ENCODE measurements at regions not wholly inside any gene's neighbourhood (a gene's known extent, or its start where the extent isn't known, plus 50 kb on each side); places are given as distances from the start of the nearest gene placed in this dataset.

DNA sequence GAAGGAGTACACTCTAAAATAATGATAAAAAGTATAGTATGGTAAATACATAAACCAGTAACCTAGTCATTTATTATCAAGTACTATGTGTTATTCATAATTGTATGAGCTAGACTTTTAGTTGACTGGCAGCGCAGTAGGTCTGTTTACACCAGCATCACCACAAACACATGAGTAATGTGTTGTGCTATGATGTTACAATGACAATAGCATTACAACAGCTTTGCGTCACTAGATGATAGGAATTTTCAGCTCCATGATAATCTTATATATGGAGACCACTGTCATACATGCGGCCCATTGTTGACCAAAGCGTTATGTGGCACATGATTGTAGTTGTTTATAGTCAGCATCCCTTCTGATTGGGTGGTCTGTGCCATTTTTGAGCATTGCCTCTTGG lies 138.9 kb upstream of the UBE2E1 start:
- Histone ChIP-seq H3K4me3 (replicated peaks; ENCODE audit: insufficient read depth, low read length) (no peak overlapping the region), H3K27ac (replicated peaks) (no peak overlapping the region), H3K27me3 (ENCODE audit: insufficient read depth, poor library complexity, severe bottlenecking) (no peaks in the 10 kb centered on the region)
- DNase-seq (ENCODE audit: low read depth in 1 of 2, low spot score in 1 of 2), result no peak
- no peak for TF ChIP-seq SPI1 (IDR thresholded peaks at IDR 0.05; ENCODE audit: borderline replicate concordance, low read depth)
- TF ChIP-seq, protein P1, sequence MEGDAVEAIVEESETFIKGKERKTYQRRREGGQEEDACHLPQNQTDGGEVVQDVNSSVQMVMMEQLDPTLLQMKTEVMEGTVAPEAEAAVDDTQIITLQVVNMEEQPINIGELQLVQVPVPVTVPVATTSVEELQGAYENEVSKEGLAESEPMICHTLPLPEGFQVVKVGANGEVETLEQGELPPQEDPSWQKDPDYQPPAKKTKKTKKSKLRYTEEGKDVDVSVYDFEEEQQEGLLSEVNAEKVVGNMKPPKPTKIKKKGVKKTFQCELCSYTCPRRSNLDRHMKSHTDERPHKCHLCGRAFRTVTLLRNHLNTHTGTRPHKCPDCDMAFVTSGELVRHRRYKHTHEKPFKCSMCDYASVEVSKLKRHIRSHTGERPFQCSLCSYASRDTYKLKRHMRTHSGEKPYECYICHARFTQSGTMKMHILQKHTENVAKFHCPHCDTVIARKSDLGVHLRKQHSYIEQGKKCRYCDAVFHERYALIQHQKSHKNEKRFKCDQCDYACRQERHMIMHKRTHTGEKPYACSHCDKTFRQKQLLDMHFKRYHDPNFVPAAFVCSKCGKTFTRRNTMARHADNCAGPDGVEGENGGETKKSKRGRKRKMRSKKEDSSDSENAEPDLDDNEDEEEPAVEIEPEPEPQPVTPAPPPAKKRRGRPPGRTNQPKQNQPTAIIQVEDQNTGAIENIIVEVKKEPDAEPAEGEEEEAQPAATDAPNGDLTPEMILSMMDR (IDR thresholded peaks at IDR 0.05; ENCODE audit: insufficient read depth, low read length), result no peak
- TF ChIP-seq POLR2AphosphoS5 (IDR thresholded peaks at IDR 0.05; ENCODE audit: low read depth), result no peak
- TF ChIP-seq, protein P2, sequence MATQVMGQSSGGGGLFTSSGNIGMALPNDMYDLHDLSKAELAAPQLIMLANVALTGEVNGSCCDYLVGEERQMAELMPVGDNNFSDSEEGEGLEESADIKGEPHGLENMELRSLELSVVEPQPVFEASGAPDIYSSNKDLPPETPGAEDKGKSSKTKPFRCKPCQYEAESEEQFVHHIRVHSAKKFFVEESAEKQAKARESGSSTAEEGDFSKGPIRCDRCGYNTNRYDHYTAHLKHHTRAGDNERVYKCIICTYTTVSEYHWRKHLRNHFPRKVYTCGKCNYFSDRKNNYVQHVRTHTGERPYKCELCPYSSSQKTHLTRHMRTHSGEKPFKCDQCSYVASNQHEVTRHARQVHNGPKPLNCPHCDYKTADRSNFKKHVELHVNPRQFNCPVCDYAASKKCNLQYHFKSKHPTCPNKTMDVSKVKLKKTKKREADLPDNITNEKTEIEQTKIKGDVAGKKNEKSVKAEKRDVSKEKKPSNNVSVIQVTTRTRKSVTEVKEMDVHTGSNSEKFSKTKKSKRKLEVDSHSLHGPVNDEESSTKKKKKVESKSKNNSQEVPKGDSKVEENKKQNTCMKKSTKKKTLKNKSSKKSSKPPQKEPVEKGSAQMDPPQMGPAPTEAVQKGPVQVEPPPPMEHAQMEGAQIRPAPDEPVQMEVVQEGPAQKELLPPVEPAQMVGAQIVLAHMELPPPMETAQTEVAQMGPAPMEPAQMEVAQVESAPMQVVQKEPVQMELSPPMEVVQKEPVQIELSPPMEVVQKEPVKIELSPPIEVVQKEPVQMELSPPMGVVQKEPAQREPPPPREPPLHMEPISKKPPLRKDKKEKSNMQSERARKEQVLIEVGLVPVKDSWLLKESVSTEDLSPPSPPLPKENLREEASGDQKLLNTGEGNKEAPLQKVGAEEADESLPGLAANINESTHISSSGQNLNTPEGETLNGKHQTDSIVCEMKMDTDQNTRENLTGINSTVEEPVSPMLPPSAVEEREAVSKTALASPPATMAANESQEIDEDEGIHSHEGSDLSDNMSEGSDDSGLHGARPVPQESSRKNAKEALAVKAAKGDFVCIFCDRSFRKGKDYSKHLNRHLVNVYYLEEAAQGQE (IDR thresholded peaks at IDR 0.05; ENCODE audit: insufficient replicate concordance, low read depth), result no peak
- TF ChIP-seq GABPA (IDR thresholded peaks at IDR 0.05; ENCODE audit: low read depth), result no peak

DNA sequence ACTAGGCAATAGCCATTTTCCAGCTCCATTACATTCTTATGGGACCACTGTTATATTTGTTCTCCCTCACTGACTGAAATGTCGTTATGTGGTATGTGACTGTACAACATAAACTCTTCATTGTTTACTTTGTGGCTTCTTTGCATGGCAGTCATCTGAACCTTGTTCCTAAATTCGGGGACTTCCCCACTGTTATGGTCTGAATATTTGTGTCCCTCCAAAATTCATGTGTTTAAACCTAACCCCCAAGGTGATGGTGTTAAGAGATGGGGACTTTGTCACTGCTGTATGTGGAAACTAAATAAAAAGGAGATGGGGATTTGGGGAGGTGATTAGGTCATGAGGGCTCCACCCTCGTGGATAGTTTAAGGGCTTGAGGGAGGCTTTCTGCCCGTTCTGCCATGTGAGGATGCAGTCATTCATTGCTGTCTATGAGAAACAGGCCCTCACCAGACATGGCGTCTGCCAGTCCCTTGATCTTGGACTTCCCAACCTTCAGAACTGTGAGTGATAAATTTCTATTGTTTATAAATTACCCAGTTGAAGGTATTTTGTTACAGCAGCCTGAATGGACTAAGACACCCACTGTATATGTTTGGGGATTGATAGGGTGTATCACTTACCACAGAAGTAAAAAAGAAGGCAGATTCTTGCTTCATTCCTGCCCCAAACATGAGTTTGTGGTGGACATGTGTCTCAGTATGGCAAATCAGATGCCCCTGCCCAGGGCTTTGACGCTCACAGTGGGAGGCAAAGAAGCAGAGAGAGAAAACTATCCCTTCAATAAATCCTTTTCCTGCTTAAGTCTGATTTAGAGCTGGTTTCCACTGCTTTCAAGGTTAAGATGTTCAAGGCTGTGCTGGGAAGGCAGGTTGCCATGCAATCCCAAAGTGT lies 138.0 kb upstream of the UBE2E1 start:
- no peak for TF ChIP-seq GABPA (IDR thresholded peaks at IDR 0.05; ENCODE audit: low read depth)
- TF ChIP-seq, protein P2 (IDR thresholded peaks at IDR 0.05; ENCODE audit: insufficient replicate concordance, low read depth), result no peak
- TF ChIP-seq, protein P1 (IDR thresholded peaks at IDR 0.05; ENCODE audit: insufficient read depth, low read length), result no peak
- TF ChIP-seq POLR2AphosphoS5 (IDR thresholded peaks at IDR 0.05; ENCODE audit: low read depth), result no peak
- no peak for TF ChIP-seq SPI1 (IDR thresholded peaks at IDR 0.05; ENCODE audit: borderline replicate concordance, low read depth)
- Histone ChIP-seq H3K4me3 (replicated peaks; ENCODE audit: insufficient read depth, low read length) (no peak overlapping the region), H3K27me3 (ENCODE audit: insufficient read depth, poor library complexity, severe bottlenecking) (no peaks in the 10 kb centered on the region), H3K27ac (replicated peaks) (no peak overlapping the region)
- no peak for DNase-seq (ENCODE audit: low read depth in 1 of 2, low spot score in 1 of 2)

- DNase-seq (ENCODE audit: low read depth in 1 of 2, low spot score in 1 of 2), result no peak
- H3K27me3 ChIP-seq (ENCODE audit: insufficient read depth, poor library complexity, severe bottlenecking), result no peaks in the 10 kb centered on the region
- no peak for TF ChIP-seq GABPA (IDR thresholded peaks at IDR 0.05; ENCODE audit: low read depth)
- TF ChIP-seq, protein P1 (IDR thresholded peaks at IDR 0.05; ENCODE audit: insufficient read depth, low read length), result no peak
- TF ChIP-seq SPI1 (IDR thresholded peaks at IDR 0.05; ENCODE audit: borderline replicate concordance, low read depth), result no peak
- TF ChIP-seq, protein P2 (IDR thresholded peaks at IDR 0.05; ENCODE audit: insufficient replicate concordance, low read depth), result no peak
- no peak for TF ChIP-seq POLR2AphosphoS5 (IDR thresholded peaks at IDR 0.05; ENCODE audit: low read depth)
- no peak overlapping the region for H3K4me3 ChIP-seq (replicated peaks; ENCODE audit: insufficient read depth, low read length)
- H3K27ac ChIP-seq (replicated peaks), result no peak overlapping the region
These were observed 137.3 kb upstream of the UBE2E1 start for GRCh38 chr3:23668430-23668904.
